ENCODE measurements at regions not wholly inside any gene's neighbourhood (a gene's known extent, or its start where the extent isn't known, plus 50 kb on each side); places are given as distances from the start of the nearest gene placed in this dataset.

- no peaks in the 10 kb centered on the region for H3K9me3 Mint-ChIP-seq (ENCODE audit: low read depth, unreplicated experiment)
- H3K4me3 Mint-ChIP-seq (ENCODE audit: low read depth, unreplicated experiment) = no peak overlapping the region
- intact Hi-C loops (cut with micrococcal nuclease; ENCODE audit: unreplicated experiment) = loop anchor here (2.0 to 5.0 kb wide), 2 partner anchors 150 to 179 kb away; no protein-coding TSS in a partner anchor
- BruUV-seq (replicated peaks) = TSS peak; percentile 57
- peak overlapping the region; percentile 89 for H3K27ac Mint-ChIP-seq (ENCODE audit: unreplicated experiment)
- no peak for TF ChIP-seq CTCF (IDR thresholded peaks at IDR 0.05; ENCODE audit: unreplicated experiment)
- peaks cover 60% of the 10 kb centered on the region for H3K4me1 Mint-ChIP-seq (ENCODE audit: low read depth, unreplicated experiment)
- peaks cover 9% of the 10 kb centered on the region for H3K36me3 Mint-ChIP-seq (ENCODE audit: insufficient read depth, unreplicated experiment)
- CTCF ChIA-PET = interaction anchor here (0.6 to 0.8 kb wide), 6 partner anchors 13 to 161 kb away, joined by 3 to 5 read pairs (median 3); no protein-coding TSS in a partner anchor
- no peak for DNase-seq
- H3K27me3 Mint-ChIP-seq (ENCODE audit: unreplicated experiment) = no peaks in the 10 kb centered on the region
Observed at GRCh38 chr6:167682125-167682524, 144.6 kb upstream of the AFDN start.

DNA sequence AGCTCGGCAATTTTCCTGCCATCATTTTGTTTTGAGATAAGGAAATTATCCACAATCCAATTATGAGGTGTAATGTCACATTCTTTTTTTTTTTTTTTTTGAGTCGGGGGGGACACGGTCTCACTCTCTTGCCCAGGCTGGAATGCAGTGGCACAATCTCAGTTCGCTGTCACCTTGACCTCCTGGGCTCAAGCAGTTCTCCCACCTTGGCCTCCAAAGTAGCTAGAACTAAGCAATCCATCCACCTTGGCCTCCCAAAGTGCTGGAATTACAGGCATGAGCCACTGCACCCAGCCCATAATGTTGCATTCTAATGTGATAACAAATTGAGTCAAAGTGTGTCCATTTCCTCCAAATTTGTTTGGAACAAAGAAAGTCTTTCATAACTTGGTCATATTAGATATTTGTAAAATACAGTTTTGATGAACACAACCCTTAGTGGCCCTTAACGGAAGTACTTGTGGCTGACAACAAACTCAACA is 144.1 kb upstream of the AFDN start:
- peaks cover 9% of the 10 kb centered on the region for H3K36me3 Mint-ChIP-seq (ENCODE audit: insufficient read depth, unreplicated experiment)
- CTCF ChIA-PET = interaction anchor here (0.6 to 0.8 kb wide), 7 partner anchors 13 to 330 kb away, joined by 3 to 5 read pairs (median 3); no protein-coding TSS in a partner anchor
- H3K27me3 Mint-ChIP-seq (ENCODE audit: unreplicated experiment) = no peaks in the 10 kb centered on the region
- TF ChIP-seq CTCF (IDR thresholded peaks at IDR 0.05; ENCODE audit: unreplicated experiment) = no peak
- BruUV-seq (replicated peaks) = no TSS peak
- intact Hi-C loops (cut with micrococcal nuclease; ENCODE audit: unreplicated experiment) = loop anchor here (2.0 to 5.0 kb wide), 2 partner anchors 150 to 180 kb away; no protein-coding TSS in a partner anchor
- no peak overlapping the region for H3K4me3 Mint-ChIP-seq (ENCODE audit: low read depth, unreplicated experiment)
- H3K27ac Mint-ChIP-seq (ENCODE audit: unreplicated experiment) = peak overlapping the region; percentile 89
- H3K4me1 Mint-ChIP-seq (ENCODE audit: low read depth, unreplicated experiment) = peaks cover 57% of the 10 kb centered on the region
- no peaks in the 10 kb centered on the region for H3K9me3 Mint-ChIP-seq (ENCODE audit: low read depth, unreplicated experiment)
- DNase-seq = peak; percentile 61

DNA sequence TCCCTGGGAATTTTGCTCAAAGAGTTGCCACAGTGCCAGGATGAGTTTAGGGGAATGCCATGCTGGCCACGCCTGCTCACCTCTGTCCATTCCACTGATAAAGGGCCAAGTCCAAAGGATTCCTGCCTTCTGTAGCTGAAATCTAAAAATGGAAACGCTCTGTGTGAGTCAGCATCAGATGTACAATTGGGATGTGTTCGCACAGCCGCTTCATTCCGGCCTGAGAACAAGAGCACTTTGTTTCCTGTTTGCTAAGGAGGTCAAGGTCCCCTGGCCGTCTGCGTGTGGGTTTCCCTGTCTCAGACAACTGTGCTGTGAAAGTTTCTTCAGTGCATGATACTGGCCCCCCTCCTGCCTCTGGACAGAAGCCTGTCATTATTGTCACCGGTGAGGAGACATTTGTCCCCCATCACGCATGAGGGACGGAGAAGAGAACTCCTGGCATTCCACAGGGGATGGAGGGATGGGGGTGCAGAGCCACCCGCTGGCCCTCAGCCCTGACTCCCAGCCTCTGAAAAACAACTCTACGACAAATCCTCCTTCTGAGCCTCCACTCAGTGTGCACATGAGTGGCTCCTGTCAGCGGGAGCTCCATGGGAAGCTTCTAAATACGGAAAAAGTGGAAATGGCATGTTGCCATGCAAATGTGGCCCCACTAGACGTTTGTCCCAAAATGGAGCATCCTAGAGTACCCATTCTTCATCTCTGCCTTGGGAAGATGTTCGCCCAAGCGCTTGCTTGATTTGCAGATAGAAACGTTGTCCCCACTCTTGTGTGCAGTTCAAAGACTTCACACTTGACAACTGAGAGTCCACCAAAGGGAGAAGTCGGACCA is 143.5 kb upstream of the AFDN start:
- intact Hi-C loops (cut with micrococcal nuclease; ENCODE audit: unreplicated experiment) = loop anchor here (2.0 to 5.0 kb wide), 2 partner anchors 149 to 180 kb away; no protein-coding TSS in a partner anchor
- Mint-ChIP-seq H3K27me3 (ENCODE audit: unreplicated experiment) (no peaks in the 10 kb centered on the region), H3K27ac (ENCODE audit: unreplicated experiment) (peak overlapping the region; percentile 89), H3K4me1 (ENCODE audit: low read depth, unreplicated experiment) (peaks cover 57% of the 10 kb centered on the region), H3K9me3 (ENCODE audit: low read depth, unreplicated experiment) (no peaks in the 10 kb centered on the region), H3K36me3 (ENCODE audit: insufficient read depth, unreplicated experiment) (peaks cover 9% of the 10 kb centered on the region), H3K4me3 (ENCODE audit: low read depth, unreplicated experiment) (no peak overlapping the region)
- peak; percentile 82 for DNase-seq
- no TSS peak for BruUV-seq (replicated peaks)
- CTCF ChIA-PET = interaction anchor here (0.6 to 1.0 kb wide), 6 partner anchors 8 to 331 kb away, joined by 3 to 4 read pairs (median 3); no protein-coding TSS in a partner anchor
- TF ChIP-seq CTCF (IDR thresholded peaks at IDR 0.05; ENCODE audit: unreplicated experiment) = no peak

GRCh38 chr6:167684276-167685104 is 142.2 kb upstream of the AFDN start:
- peaks cover 57% of the 10 kb centered on the region for H3K4me1 Mint-ChIP-seq (ENCODE audit: low read depth, unreplicated experiment)

More at GRCh38 chr6:167684276-167685104, 142.2 kb upstream of the AFDN start:
- TF ChIP-seq CTCF (IDR thresholded peaks at IDR 0.05; ENCODE audit: unreplicated experiment) = no peak
- no peaks in the 10 kb centered on the region for H3K9me3 Mint-ChIP-seq (ENCODE audit: low read depth, unreplicated experiment)
- H3K4me3 Mint-ChIP-seq (ENCODE audit: low read depth, unreplicated experiment) = no peak overlapping the region
- no TSS peak for BruUV-seq (replicated peaks)
- DNase-seq = peak; percentile 29
- peaks cover 9% of the 10 kb centered on the region for H3K36me3 Mint-ChIP-seq (ENCODE audit: insufficient read depth, unreplicated experiment)
- CTCF ChIA-PET = interaction anchor here (1.0 kb wide), 1 partner anchor 11 kb away, joined by 4 read pairs; no protein-coding TSS in a partner anchor
- no peaks in the 10 kb centered on the region for H3K27me3 Mint-ChIP-seq (ENCODE audit: unreplicated experiment)
- peak overlapping the region; percentile 89 for H3K27ac Mint-ChIP-seq (ENCODE audit: unreplicated experiment)
- intact Hi-C loops (cut with micrococcal nuclease; ENCODE audit: unreplicated experiment) = loop anchor here (5.0 kb wide), 1 partner anchor 148 kb away; no protein-coding TSS in a partner anchor
